ENCODE measurements at regions not wholly inside any gene's neighbourhood (a gene's known extent, or its start where the extent isn't known, plus 50 kb on each side); places are given as distances from the start of the nearest gene placed in this dataset.

GRCh38 chr16:73817526-73818324, 478.9 kb upstream of the PSMD7 start:
- DNase-seq (ENCODE audit: low read depth), result no peak

- no peak for DNase-seq (ENCODE audit: low read depth)
Measured at GRCh38 chr16:73813527-73813926, 483.1 kb upstream of the PSMD7 start.

- DNase-seq (ENCODE audit: low read depth), result no peak
Measured at GRCh38 chr16:73804456-73804855, 492.2 kb upstream of the PSMD7 start.

- DNase-seq (ENCODE audit: low read depth), result no peak
Measured at GRCh38 chr16:73798471-73798870, 498.1 kb upstream of the PSMD7 start.

GRCh38 chr16:73797115-73797514, 499.5 kb upstream of the PSMD7 start:
- no peak for DNase-seq (ENCODE audit: low read depth)

- DNase-seq (ENCODE audit: low read depth), result no peak
Measured at GRCh38 chr16:73796241-73796640, 500.4 kb upstream of the PSMD7 start.

GRCh38 chr16:73794994-73795393, 501.6 kb upstream of the PSMD7 start:
- DNase-seq (ENCODE audit: low read depth), result no peak

GRCh38 chr16:73793871-73794437, 502.7 kb upstream of the PSMD7 start:
- no peak for DNase-seq (ENCODE audit: low read depth)

- no peak for DNase-seq (ENCODE audit: low read depth)
Measured at GRCh38 chr16:73793260-73793659, 503.4 kb upstream of the PSMD7 start.

GRCh38 chr16:73792199-73793020, 504.2 kb upstream of the PSMD7 start:
- no peak for DNase-seq (ENCODE audit: low read depth)

GRCh38 chr16:73781297-73781696, 515.3 kb upstream of the PSMD7 start:
- DNase-seq (ENCODE audit: low read depth), result no peak

GRCh38 chr16:73778887-73779286, 517.7 kb upstream of the PSMD7 start:
- no peak for DNase-seq (ENCODE audit: low read depth)

- no peak for DNase-seq (ENCODE audit: low read depth)
Measured at GRCh38 chr16:73775841-73776388, 520.7 kb upstream of the PSMD7 start.

- DNase-seq (ENCODE audit: low read depth), result peak; percentile 19
Measured at GRCh38 chr16:73771196-73772064, 525.2 kb upstream of the PSMD7 start.

- DNase-seq (ENCODE audit: low read depth), result peak; percentile 35
Measured at GRCh38 chr16:73768786-73769203, 527.8 kb upstream of the PSMD7 start.

GRCh38 chr16:73764321-73764720, 532.3 kb upstream of the PSMD7 start:
- no peak for DNase-seq (ENCODE audit: low read depth)

- no peak for DNase-seq (ENCODE audit: low read depth)
Measured at GRCh38 chr16:73756289-73757178, 540.1 kb upstream of the PSMD7 start.

- DNase-seq (ENCODE audit: low read depth), result no peak
Measured at GRCh38 chr16:73753931-73754330, 542.7 kb upstream of the PSMD7 start.

GRCh38 chr16:73750639-73751038, 546.0 kb upstream of the PSMD7 start:
- no peak for DNase-seq (ENCODE audit: low read depth)

- no peak for DNase-seq (ENCODE audit: low read depth)
Measured at GRCh38 chr16:73747328-73747727, 549.3 kb upstream of the PSMD7 start.

GRCh38 chr16:73746554-73746953, 550.1 kb upstream of the PSMD7 start:
- DNase-seq (ENCODE audit: low read depth), result no peak

Measured in HS-5 (cell line).